ENCODE measurements at regions not wholly inside any gene's neighbourhood (a gene's known extent, or its start where the extent isn't known, plus 50 kb on each side); places are given as distances from the start of the nearest gene placed in this dataset.

- Histone ChIP-seq H4K5ac (ENCODE audit: insufficient read length, low read depth, low read length) (no peak overlapping the region), H2BK120ac (ENCODE audit: low read depth, low read length, poor library complexity, severe bottlenecking) (no peak overlapping the region), H3K4me2 (ENCODE audit: insufficient read depth, insufficient read length, low read length) (no peak overlapping the region), H3K79me1 (ENCODE audit: insufficient read depth, low read depth, low read length, poor library complexity, severe bottlenecking) (no peaks in the 10 kb centered on the region), H3K4ac (ENCODE audit: low read depth, low read length) (no peak overlapping the region), H2BK15ac (ENCODE audit: low read depth, low read length) (no peak overlapping the region; the same call in 1 of the 2 replicates), H3K9ac (ENCODE audit: extremely low read depth, insufficient read length, low read length) (no peak overlapping the region), H2BK5ac (ENCODE audit: insufficient read length, low read length) (no peak overlapping the region), H3K56ac (ENCODE audit: insufficient read length, low read depth, low read length) (no peak overlapping the region), H3K27me3 (ENCODE audit: insufficient read depth, low read length) (no peaks in the 10 kb centered on the region), H4K20me1 (ENCODE audit: control insufficient read depth, insufficient read depth, insufficient read length) (no peaks in the 10 kb centered on the region), H4K8ac (replicated peaks; ENCODE audit: insufficient read length, low read depth, low read length) (no peak overlapping the region), H3T11ph (ENCODE audit: low read length) (no peak overlapping the region), H3K4me1 (ENCODE audit: insufficient read depth, low read length) (no peaks in the 10 kb centered on the region; the same call in 1 of the 2 replicates), H3K18ac (ENCODE audit: insufficient read length, low read depth, low read length) (no peak overlapping the region), H3K23me2 (ENCODE audit: insufficient read length, low read depth, low read length, poor library complexity, severe bottlenecking) (no peaks in the 10 kb centered on the region), H2AFZ (ENCODE audit: low read length) (peak overlapping the region; percentile 78), H2AK5ac (ENCODE audit: insufficient read length, low read length) (no peak overlapping the region), H3K14ac (ENCODE audit: insufficient read depth, low read length) (no peak overlapping the region; the same call in 1 of the 2 replicates), H2BK20ac (ENCODE audit: low read depth, low read length, poor library complexity, severe bottlenecking) (no peak overlapping the region), H3K79me2 (ENCODE audit: insufficient read depth, low read length) (no peaks in the 10 kb centered on the region), H3K9me3 (ENCODE audit: control insufficient read depth, low read depth, low read length) (no peaks in the 10 kb centered on the region), H2BK12ac (ENCODE audit: insufficient read length, low read depth, low read length) (no peak overlapping the region), H3K27ac (ENCODE audit: insufficient read length, low read depth, low read length) (no peak overlapping the region), H3K23ac (ENCODE audit: insufficient read length, low read depth, low read length) (no peak overlapping the region), H4K91ac (ENCODE audit: insufficient read length, low read depth, low read length) (no peak overlapping the region)
- Mint-ChIP-seq H3K4me3 (no peak overlapping the region), H3K9me3 (no peaks in the 10 kb centered on the region; a peak in 1 of 5 replicates), H3K36me3 (ENCODE audit: insufficient read depth in 1 of 3, low read depth in 3 of 3) (no peaks in the 10 kb centered on the region), H3K4me1 (peaks cover 34 to 39% of the 10 kb centered on the region in 2 experiments), H3K27ac (peak overlapping the region in 2 of 3 experiments; percentile 78 to 90; a peak in 2 of 7 replicates), H3K27me3 (ENCODE audit: low read depth) (no peaks in the 10 kb centered on the region)
- no peak for TF ChIP-seq CTCF (conservative IDR thresholded peaks at IDR 0.05)
- no CpG with 5 or more reads among the region's 2 CpGs for WGBS (ENCODE audit: extremely low coverage, insufficient read length, low lambda C conversion rate)
- no peak for DNase-seq
Measured at GRCh38 chr9:7980691-7981289, 181.2 kb upstream of the DMAC1 start.

All from H9 (cell line).